Esophagus muscularis mucosa (tissue), 4 donors: ENCODE measurements at regions not wholly inside any gene's neighbourhood (a gene's known extent, or its start where the extent isn't known, plus 50 kb on each side); places are given as distances from the start of the nearest gene placed in this dataset.
"Not testable (repeated sequence)": the region's sequence is repeated elsewhere in the genome, so short reads cannot be mapped to it uniquely, and the experiment has no call there.

Experiments
- DNase-seq: peaks from one replicate; pipeline ENCODE4 v3.0.0-alpha.2; 2017; ENCODE audit errors: extremely low spot score
- H3K27ac ChIP-seq, 4 donors: fragments of 200-600 bp; sonication (generic); replicated peaks in 1 of 4; 1 replicate in 3 of 4; 2 replicates in 1 of 4; pipeline ENCODE4 v1.5.1; 2016 to 2019; ENCODE audit warnings: mild to moderate bottlenecking in 1 of 4
- H3K27me3 ChIP-seq, 4 donors: fragments of 200-600 bp; sonication (generic); one replicate each; pipeline versions ENCODE4 v1.5.1 to v1.6.0; 2016 to 2019
- H3K36me3 ChIP-seq, 4 donors: fragments of 200-600 bp; sonication (generic); one replicate each; pipeline ENCODE4 v1.5.1; 2016 to 2019
- H3K4me1 ChIP-seq, 4 donors: fragments of 200-600 bp; sonication (generic); one replicate each; pipeline ENCODE4 v1.5.1; 2016 to 2019
- H3K4me3 ChIP-seq, 4 donors: fragments of 200-600 bp; sonication (generic); 1 replicate in 2 of 4; 2 replicates in 2 of 4; pipeline ENCODE4 v1.5.1; 2016 to 2019; ENCODE audit warnings: mild to moderate bottlenecking in 4 of 4, moderate library complexity in 1 of 4
- H3K9me3 ChIP-seq, 4 donors: fragments of 200-600 bp; sonication (generic); 1 replicate in 3 of 4; 2 replicates in 1 of 4; pipeline ENCODE4 v1.5.1; 2016 to 2019
- CTCF ChIP-seq, 3 experiments: fragments of 200-600 bp in 2 of 3; fragments of 450-650 bp in 1 of 3; sonication (generic) in 2 of 3; IDR thresholded peaks; one replicate each; pipeline ENCODE4 v1.5.1; 2017 to 2019; ENCODE audit warnings: antibody characterized with exemption in 3 of 3, mild to moderate bottlenecking in 2 of 3, moderate library complexity in 1 of 3
- EP300 ChIP-seq: sonication (generic); formaldehyde crosslinking; IDR thresholded peaks from one replicate; pipeline ENCODE4 v1.6.1; 2017; ENCODE audit warnings: antibody characterized with exemption
- POLR2A ChIP-seq: fragments of 450-650 bp; IDR thresholded peaks from one replicate; pipeline ENCODE4 v1.6.1; 2017; ENCODE audit warnings: antibody characterized with exemption, moderate library complexity, mild to moderate bottlenecking, low read depth
- POLR2AphosphoS5 ChIP-seq, 2 donors: sonication (generic); formaldehyde crosslinking; IDR thresholded peaks; one replicate each; pipeline ENCODE4 v1.6.1; 2017; ENCODE audit warnings: antibody characterized with exemption in 2 of 2
- WGBS: methylation state at CpG from one replicate; pipeline ENCODE4 v1.1.5; 2018; 5-methylcytosine and 5-hydroxymethylcytosine counted together
- intact Hi-C: fragments of 100-400 bp; cut with DNase I; formaldehyde crosslinking; loops from one replicate; pipeline ENCODE4 v1.15.1; 2023

- Histone ChIP-seq H3K27me3 (no peaks in the 10 kb centered on the region), H3K36me3 (no peaks in the 10 kb centered on the region), H3K4me3 (no peak overlapping the region), H3K9me3 (no peaks in the 10 kb centered on the region), H3K27ac (no peak overlapping the region), H3K4me1 (no peaks in the 10 kb centered on the region)
- 72% methylated on average over 5 of the region's 5 CpGs for WGBS
- intact Hi-C loops = no loop called here
- DNase-seq = no peak
- TF ChIP-seq POLR2AphosphoS5 (IDR thresholded peaks at IDR 0.05) = no peak
Observed at GRCh38 chr3:159277814-159278213, 476.0 kb downstream of the MFSD1 start.

- TF ChIP-seq CTCF (IDR thresholded peaks at IDR 0.05) = no peak
- no peak for TF ChIP-seq POLR2AphosphoS5 (IDR thresholded peaks at IDR 0.05)
- TF ChIP-seq POLR2A = no peak
- no peak for TF ChIP-seq EP300
- 77% methylated on average over 10 of the region's 10 CpGs for WGBS
- H3K4me3 ChIP-seq = no peak overlapping the region
- intact Hi-C loops = no loop called here
- no peak overlapping the region for H3K27ac ChIP-seq
- H3K9me3 ChIP-seq = no peaks in the 10 kb centered on the region
- no peaks in the 10 kb centered on the region for H3K27me3 ChIP-seq
- H3K4me1 ChIP-seq = no peaks in the 10 kb centered on the region
- H3K36me3 ChIP-seq = no peaks in the 10 kb centered on the region
- no peak for DNase-seq
Observed at GRCh38 chr3:159280386-159281191, 478.7 kb downstream of the MFSD1 start.

- no peak overlapping the region for H3K27ac ChIP-seq
Observed at GRCh38 chr3:159293493-159293892, 491.6 kb downstream of the MFSD1 start.

GRCh38 chr3:159301961-159302360 is 500.1 kb downstream of the MFSD1 start:
- Histone ChIP-seq H3K27ac (no peak overlapping the region), H3K4me1 (no peaks in the 10 kb centered on the region), H3K4me3 (no peak overlapping the region), H3K9me3 (no peaks in the 10 kb centered on the region), H3K27me3 (no peaks in the 10 kb centered on the region), H3K36me3 (no peaks in the 10 kb centered on the region)
- no peak for DNase-seq
- WGBS = 40% methylated on average over 1 of the region's 1 CpG
- TF ChIP-seq CTCF (IDR thresholded peaks at IDR 0.05) = no peak
- TF ChIP-seq POLR2AphosphoS5 (IDR thresholded peaks at IDR 0.05) = no peak
- TF ChIP-seq EP300 = no peak
- intact Hi-C loops = no loop called here

More at GRCh38 chr3:159293493-159293892, 491.6 kb downstream of the MFSD1 start:
- no peak overlapping the region for H3K4me3 ChIP-seq
- no peaks in the 10 kb centered on the region for H3K4me1 ChIP-seq
- TF ChIP-seq POLR2A (no peak), CTCF (IDR thresholded peaks at IDR 0.05) (no peak), POLR2AphosphoS5 (IDR thresholded peaks at IDR 0.05) (no peak), EP300 (no peak)
- no peaks in the 10 kb centered on the region for H3K36me3 ChIP-seq
- intact Hi-C loops = loop anchor here (1.0 kb wide), 1 partner anchor 14 kb away; no protein-coding TSS in a partner anchor
- 68% methylated on average over 1 of the region's 1 CpG for WGBS
- DNase-seq = no peak
- H3K9me3 ChIP-seq = no peaks in the 10 kb centered on the region
- H3K27me3 ChIP-seq = no peaks in the 10 kb centered on the region

- no peak overlapping the region for H3K4me3 ChIP-seq
- H3K4me1 ChIP-seq = no peaks in the 10 kb centered on the region
- TF ChIP-seq EP300 = no peak
- no peak for TF ChIP-seq CTCF (IDR thresholded peaks at IDR 0.05)
- TF ChIP-seq POLR2AphosphoS5 (IDR thresholded peaks at IDR 0.05) = no peak
- no peak for TF ChIP-seq POLR2A
- DNase-seq = no peak
- H3K9me3 ChIP-seq = no peaks in the 10 kb centered on the region
- no peaks in the 10 kb centered on the region for H3K36me3 ChIP-seq
- intact Hi-C loops = no loop called here
- no peak overlapping the region for H3K27ac ChIP-seq
- no peaks in the 10 kb centered on the region for H3K27me3 ChIP-seq
Observed at GRCh38 chr3:159305017-159305416, 503.2 kb downstream of the MFSD1 start.

- H3K36me3 ChIP-seq, H3K4me3 ChIP-seq, H3K4me1 ChIP-seq, H3K27ac ChIP-seq, intact Hi-C loops, H3K27me3 ChIP-seq, H3K9me3 ChIP-seq, DNase-seq: not testable (repeated sequence)
- WGBS = 81% methylated on average over 3 of the region's 3 CpGs
Observed at GRCh38 chr3:159316706-159317105, 514.9 kb downstream of the MFSD1 start.
